Smooth muscle cell (in vitro differentiated cells): ENCODE measurements at regions not wholly inside any gene's neighbourhood (a gene's known extent, or its start where the extent isn't known, plus 50 kb on each side); places are given as distances from the start of the nearest gene placed in this dataset.

ENCODE experiments used
- DNase-seq: peaks from one replicate; lab custom pipeline; 2025; ENCODE audit not compliant: unreplicated experiment; lab: John Stamatoyannopoulos, UW
- H2AFZ ChIP-seq: fragments of 200-600 bp; sonication (generic); 2 replicates; pipeline ENCODE4 v1.6.0; 2016; ENCODE audit warnings: antibody characterized with exemption, low read depth, mild to moderate bottlenecking
- H3F3A ChIP-seq: fragments of 200-600 bp; sonication (generic); 2 replicates; pipeline ENCODE4 v1.6.0; 2017; ENCODE audit warnings: antibody characterized with exemption, low read depth
- H3K27ac ChIP-seq: fragments of 200-600 bp; sonication (generic); 2 replicates; pipeline ENCODE4 v1.5.1; 2016; ENCODE audit warnings: low read depth, mild to moderate bottlenecking
- H3K27me3 ChIP-seq: fragments of 200-600 bp; sonication (generic); 2 replicates; pipeline ENCODE4 v1.6.1; 2016; ENCODE audit warnings: low read depth, mild to moderate bottlenecking
- H3K36me3 ChIP-seq: fragments of 200-600 bp; sonication (generic); 2 replicates; pipeline ENCODE4 v1.5.1; 2016; ENCODE audit warnings: low read depth
- H3K4me1 ChIP-seq: fragments of 200-600 bp; sonication (generic); 2 replicates; pipeline ENCODE4 v1.5.1; 2016; ENCODE audit warnings: low read depth
- H3K4me2 ChIP-seq: fragments of 200-600 bp; sonication (generic); 2 replicates; pipeline ENCODE4 v1.6.0; 2016; ENCODE audit warnings: mild to moderate bottlenecking
- H3K4me3 ChIP-seq: fragments of 200-600 bp; sonication (generic); 2 replicates; pipeline ENCODE4 v1.5.1; 2016; ENCODE audit warnings: mild to moderate bottlenecking
- H3K79me2 ChIP-seq: fragments of 200-600 bp; sonication (generic); 2 replicates; pipeline ENCODE4 v1.6.0; 2016; ENCODE audit warnings: low read depth, mild to moderate bottlenecking
- H3K9ac ChIP-seq: fragments of 200-600 bp; sonication (generic); 2 replicates; pipeline ENCODE4 v1.6.0; 2016; ENCODE audit warnings: low read depth
- H3K9me3 ChIP-seq: fragments of 200-600 bp; sonication (generic); replicated peaks from 2 replicates; pipeline ENCODE4 v1.5.1; 2016; ENCODE audit warnings: low read depth
- H4K20me1 ChIP-seq: fragments of 200-600 bp; sonication (generic); 2 replicates; pipeline ENCODE4 v1.6.0; 2016; ENCODE audit warnings: low read depth
- CTCF ChIP-seq: fragments of 200-600 bp; sonication (generic); IDR thresholded peaks from 2 replicates; pipeline ENCODE4 v1.5.1; 2017; ENCODE audit warnings: borderline replicate concordance, mild to moderate bottlenecking, antibody characterized with exemption; ENCODE audit not compliant: insufficient read depth, poor library complexity, severe bottlenecking
- WGBS: methylation state at CpG from one replicate; pipeline ENCODE4 v1.1.7; 2016; ENCODE audit warnings: low lambda C conversion rate; 5-methylcytosine and 5-hydroxymethylcytosine counted together

DNA sequence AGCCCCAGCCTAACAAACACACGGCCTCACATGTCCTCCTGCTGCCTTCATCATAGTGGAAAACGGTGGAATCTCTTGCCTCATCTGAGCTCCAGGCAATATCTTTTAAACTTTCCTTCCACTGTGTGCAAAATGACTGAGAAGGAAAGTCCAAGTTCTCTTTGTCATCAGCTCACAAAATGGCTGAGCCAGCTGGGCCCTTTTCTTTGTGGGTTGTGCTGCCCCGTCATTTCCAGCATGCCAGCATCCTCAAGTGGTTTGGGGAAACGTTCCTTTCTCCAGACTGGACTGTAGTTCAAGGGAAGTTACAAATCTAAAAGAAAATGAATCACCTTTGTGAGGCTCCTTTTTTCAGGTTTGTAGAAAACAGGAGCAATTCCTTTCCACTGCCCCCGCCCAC is 171.1 kb upstream of the FSTL4 start:
- TF ChIP-seq CTCF, result no peak
- Histone ChIP-seq H3K9ac (no peak overlapping the region), H4K20me1 (no peaks in the 10 kb centered on the region), H3K4me2 (no peak overlapping the region), H3F3A (no peaks in the 10 kb centered on the region), H3K4me1 (no peaks in the 10 kb centered on the region), H3K9me3 (no peaks in the 10 kb centered on the region), H3K27me3 (no peaks in the 10 kb centered on the region), H2AFZ (no peak overlapping the region), H3K36me3 (no peaks in the 10 kb centered on the region), H3K79me2 (no peaks in the 10 kb centered on the region), H3K4me3 (no peak overlapping the region), H3K27ac (no peak overlapping the region)
- no peak for DNase-seq
- 73% methylated on average over 5 of the region's 5 CpGs for WGBS

DNA sequence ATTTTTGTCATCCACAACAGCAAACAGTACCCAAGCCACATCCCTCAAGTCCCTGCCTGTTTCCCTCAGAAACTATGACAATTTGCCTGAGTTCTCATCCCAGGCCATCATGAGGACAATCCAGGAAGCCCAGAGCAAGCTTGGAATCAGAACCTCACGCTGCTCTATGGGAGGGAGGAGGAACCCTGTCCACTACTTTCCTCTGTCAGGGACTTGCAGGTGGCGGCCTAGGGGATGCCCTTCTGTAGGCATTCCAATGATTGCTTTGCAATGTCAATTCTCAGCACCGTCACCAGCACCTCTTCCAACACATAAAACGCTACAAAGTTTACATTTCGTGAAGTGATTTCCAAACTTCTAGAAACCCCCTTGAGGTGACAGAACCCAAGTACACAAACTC is 170.4 kb upstream of the FSTL4 start:
- H3K27ac ChIP-seq, result no peak overlapping the region
- no peak overlapping the region for H2AFZ ChIP-seq
- no peaks in the 10 kb centered on the region for H3K27me3 ChIP-seq
- no peaks in the 10 kb centered on the region for H3K4me1 ChIP-seq
- H4K20me1 ChIP-seq, result no peaks in the 10 kb centered on the region
- H3K4me2 ChIP-seq, result no peak overlapping the region
- DNase-seq, result no peak
- no peak overlapping the region for H3K9ac ChIP-seq
- 91% methylated on average over 5 of the region's 5 CpGs for WGBS
- H3K4me3 ChIP-seq, result no peak overlapping the region
- H3F3A ChIP-seq, result no peaks in the 10 kb centered on the region
- H3K36me3 ChIP-seq, result no peaks in the 10 kb centered on the region
- no peaks in the 10 kb centered on the region for H3K9me3 ChIP-seq
- no peak for TF ChIP-seq CTCF
- H3K79me2 ChIP-seq, result no peaks in the 10 kb centered on the region

- no peaks in the 10 kb centered on the region for H3K4me1 ChIP-seq
- no peak overlapping the region for H3K4me2 ChIP-seq
- H3K79me2 ChIP-seq, result no peaks in the 10 kb centered on the region
- H3F3A ChIP-seq, result no peaks in the 10 kb centered on the region
- no peak overlapping the region for H3K27ac ChIP-seq
- no peak overlapping the region for H3K9ac ChIP-seq
- no peak for TF ChIP-seq CTCF
- no peak for DNase-seq
- no peaks in the 10 kb centered on the region for H3K36me3 ChIP-seq
- H3K4me3 ChIP-seq, result no peak overlapping the region
- WGBS, result 89% methylated on average over 4 of the region's 4 CpGs
- H3K9me3 ChIP-seq, result no peaks in the 10 kb centered on the region
- H3K27me3 ChIP-seq, result no peaks in the 10 kb centered on the region
- no peaks in the 10 kb centered on the region for H4K20me1 ChIP-seq
- H2AFZ ChIP-seq, result no peak overlapping the region
These were observed 169.3 kb upstream of the FSTL4 start for GRCh38 chr5:133781436-133782225.
